ENCODE measurements at regions not wholly inside any gene's neighbourhood (a gene's known extent, or its start where the extent isn't known, plus 50 kb on each side); places are given as distances from the start of the nearest gene placed in this dataset.

DNA sequence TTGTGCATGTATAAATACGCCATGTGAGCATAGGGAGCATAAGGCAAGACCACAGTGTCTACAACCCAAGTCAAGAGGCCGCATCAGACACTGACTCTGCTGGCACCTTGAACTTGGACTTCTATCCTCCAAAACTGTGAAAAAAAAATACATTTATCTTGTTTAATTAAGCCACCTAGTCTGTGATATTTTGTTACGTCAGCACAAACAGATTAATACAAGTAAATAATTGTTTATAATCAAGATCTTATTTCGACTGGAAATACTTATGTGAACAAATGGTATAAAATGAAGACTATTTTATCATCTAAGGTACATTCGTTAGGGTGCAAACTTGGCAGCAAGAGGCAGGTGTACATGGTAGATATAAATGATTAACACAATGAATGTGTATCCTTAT, 599.3 kb upstream of the LRRC4C start:
- H3K9ac ChIP-seq (ENCODE audit: low read length) = no peak overlapping the region
- no peaks in the 10 kb centered on the region for H3K36me3 ChIP-seq (replicated peaks; ENCODE audit: insufficient read depth, low read length)
- H3K27ac ChIP-seq (ENCODE audit: low read length) = no peak overlapping the region
- no peaks in the 10 kb centered on the region for H3K27me3 ChIP-seq (replicated peaks; ENCODE audit: insufficient read depth, low read length)
- H4K20me1 ChIP-seq (ENCODE audit: insufficient read depth, low read length) = no peaks in the 10 kb centered on the region
- no peak overlapping the region for H3K4me3 ChIP-seq (ENCODE audit: low read length)
- H3K4me2 ChIP-seq (ENCODE audit: low read depth, low read length) = no peak overlapping the region
- no peaks in the 10 kb centered on the region for H3F3A ChIP-seq (ENCODE audit: insufficient read depth, low read length)
- no peaks in the 10 kb centered on the region for H3K9me2 ChIP-seq (replicated peaks; ENCODE audit: insufficient read depth, low read length)
- H3K4me1 ChIP-seq (ENCODE audit: low read length) = no peaks in the 10 kb centered on the region
- no peaks in the 10 kb centered on the region for H3K9me3 ChIP-seq (replicated peaks; ENCODE audit: insufficient read depth, low read length)
- TF ChIP-seq EZH2 (optimal IDR thresholded peaks at IDR 0.05; ENCODE audit: low read depth, low read length) (no peak), EZH2phosphoT487 (IDR thresholded peaks at IDR 0.05; ENCODE audit: low read length) (no peak)
- TF ChIP-seq, protein P1, sequence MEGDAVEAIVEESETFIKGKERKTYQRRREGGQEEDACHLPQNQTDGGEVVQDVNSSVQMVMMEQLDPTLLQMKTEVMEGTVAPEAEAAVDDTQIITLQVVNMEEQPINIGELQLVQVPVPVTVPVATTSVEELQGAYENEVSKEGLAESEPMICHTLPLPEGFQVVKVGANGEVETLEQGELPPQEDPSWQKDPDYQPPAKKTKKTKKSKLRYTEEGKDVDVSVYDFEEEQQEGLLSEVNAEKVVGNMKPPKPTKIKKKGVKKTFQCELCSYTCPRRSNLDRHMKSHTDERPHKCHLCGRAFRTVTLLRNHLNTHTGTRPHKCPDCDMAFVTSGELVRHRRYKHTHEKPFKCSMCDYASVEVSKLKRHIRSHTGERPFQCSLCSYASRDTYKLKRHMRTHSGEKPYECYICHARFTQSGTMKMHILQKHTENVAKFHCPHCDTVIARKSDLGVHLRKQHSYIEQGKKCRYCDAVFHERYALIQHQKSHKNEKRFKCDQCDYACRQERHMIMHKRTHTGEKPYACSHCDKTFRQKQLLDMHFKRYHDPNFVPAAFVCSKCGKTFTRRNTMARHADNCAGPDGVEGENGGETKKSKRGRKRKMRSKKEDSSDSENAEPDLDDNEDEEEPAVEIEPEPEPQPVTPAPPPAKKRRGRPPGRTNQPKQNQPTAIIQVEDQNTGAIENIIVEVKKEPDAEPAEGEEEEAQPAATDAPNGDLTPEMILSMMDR (IDR thresholded peaks at IDR 0.05; ENCODE audit: low read length) = no peak
- H2AFZ ChIP-seq (ENCODE audit: low read length) = no peak overlapping the region
- H3K79me2 ChIP-seq (ENCODE audit: low read length) = no peaks in the 10 kb centered on the region
- no peak for DNase-seq

DNA sequence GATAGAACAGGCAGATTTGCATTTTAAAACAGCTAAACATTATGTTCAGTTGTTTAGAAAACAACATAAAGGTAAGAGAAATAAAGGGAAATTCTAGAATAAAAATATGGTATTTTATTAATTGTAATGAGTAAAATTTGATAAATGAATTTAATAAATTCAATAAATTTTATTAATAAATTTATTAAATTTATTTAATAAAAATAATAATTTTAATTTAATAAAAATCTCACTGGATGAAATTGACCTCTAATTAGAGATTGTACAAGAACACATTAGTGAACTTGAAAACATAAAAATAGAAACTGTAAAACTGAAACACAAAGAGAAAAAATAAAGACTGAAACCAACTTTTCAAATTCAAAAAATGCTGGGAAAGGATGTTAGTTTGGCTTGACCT, 605.7 kb upstream of the LRRC4C start:
- H3K36me3 ChIP-seq (replicated peaks; ENCODE audit: insufficient read depth, low read length) = no peaks in the 10 kb centered on the region
- no peaks in the 10 kb centered on the region for H3F3A ChIP-seq (ENCODE audit: insufficient read depth, low read length)
- H2AFZ ChIP-seq (ENCODE audit: low read length) = no peak overlapping the region
- H3K27ac ChIP-seq (ENCODE audit: low read length) = no peak overlapping the region
- H3K4me2 ChIP-seq (ENCODE audit: low read depth, low read length) = no peak overlapping the region
- no peak overlapping the region for H3K9ac ChIP-seq (ENCODE audit: low read length)
- DNase-seq = no peak
- no peak for TF ChIP-seq EZH2phosphoT487 (IDR thresholded peaks at IDR 0.05; ENCODE audit: low read length)
- no peak for TF ChIP-seq EZH2 (optimal IDR thresholded peaks at IDR 0.05; ENCODE audit: low read depth, low read length)
- TF ChIP-seq, protein P1 (IDR thresholded peaks at IDR 0.05; ENCODE audit: low read length) = no peak
- no peaks in the 10 kb centered on the region for H3K9me3 ChIP-seq (replicated peaks; ENCODE audit: insufficient read depth, low read length)
- no peak overlapping the region for H3K4me3 ChIP-seq (ENCODE audit: low read length)
- H3K9me2 ChIP-seq (replicated peaks; ENCODE audit: insufficient read depth, low read length) = no peaks in the 10 kb centered on the region
- H3K79me2 ChIP-seq (ENCODE audit: low read length) = no peaks in the 10 kb centered on the region
- H4K20me1 ChIP-seq (ENCODE audit: insufficient read depth, low read length) = no peaks in the 10 kb centered on the region
- H3K4me1 ChIP-seq (ENCODE audit: low read length) = no peaks in the 10 kb centered on the region
- no peaks in the 10 kb centered on the region for H3K27me3 ChIP-seq (replicated peaks; ENCODE audit: insufficient read depth, low read length)

DNA sequence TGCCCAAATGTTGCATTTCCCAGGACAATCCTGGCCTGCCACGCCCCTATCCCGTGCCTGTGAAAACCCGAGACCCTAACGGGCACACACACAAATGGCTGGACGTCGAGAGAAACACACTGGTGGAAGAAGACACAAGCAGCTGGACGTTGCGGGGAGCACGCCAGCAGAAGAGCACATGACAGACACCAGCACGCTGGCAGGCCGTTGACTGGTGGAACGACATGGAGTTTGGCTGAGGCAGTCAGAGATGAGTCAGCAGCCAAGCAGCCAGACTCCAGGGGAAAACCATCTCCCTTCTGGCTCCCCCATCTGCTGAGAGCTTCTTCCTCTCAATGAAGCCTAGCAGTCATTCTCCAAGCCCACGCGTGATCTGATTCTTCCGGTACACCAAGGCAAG, 606.7 kb upstream of the LRRC4C start:
- Histone ChIP-seq H3K36me3 (replicated peaks; ENCODE audit: insufficient read depth, low read length) (no peaks in the 10 kb centered on the region), H3K27ac (ENCODE audit: low read length) (no peak overlapping the region)
- TF ChIP-seq, protein P1 (IDR thresholded peaks at IDR 0.05; ENCODE audit: low read length) = no peak
- no peak for TF ChIP-seq EZH2phosphoT487 (IDR thresholded peaks at IDR 0.05; ENCODE audit: low read length)
- TF ChIP-seq EZH2 (optimal IDR thresholded peaks at IDR 0.05; ENCODE audit: low read depth, low read length) = no peak

More for the DNA sequence above, 606.7 kb upstream of the LRRC4C start:
- Histone ChIP-seq H3K4me2 (ENCODE audit: low read depth, low read length) (no peak overlapping the region), H2AFZ (ENCODE audit: low read length) (no peak overlapping the region), H4K20me1 (ENCODE audit: insufficient read depth, low read length) (no peaks in the 10 kb centered on the region), H3F3A (ENCODE audit: insufficient read depth, low read length) (no peaks in the 10 kb centered on the region), H3K9ac (ENCODE audit: low read length) (no peak overlapping the region), H3K27me3 (replicated peaks; ENCODE audit: insufficient read depth, low read length) (no peaks in the 10 kb centered on the region), H3K4me1 (ENCODE audit: low read length) (no peaks in the 10 kb centered on the region), H3K79me2 (ENCODE audit: low read length) (no peaks in the 10 kb centered on the region), H3K4me3 (ENCODE audit: low read length) (no peak overlapping the region), H3K9me2 (replicated peaks; ENCODE audit: insufficient read depth, low read length) (no peaks in the 10 kb centered on the region), H3K9me3 (replicated peaks; ENCODE audit: insufficient read depth, low read length) (no peaks in the 10 kb centered on the region)
- no peak for DNase-seq

Measured in MM.1S (cell line).